ENCODE measurements at regions not wholly inside any gene's neighbourhood (a gene's known extent, or its start where the extent isn't known, plus 50 kb on each side); places are given as distances from the start of the nearest gene placed in this dataset.
A peak's percentile ranks its signal among the peaks of the same experiment; 100 is the strongest.

- peak in 2 of 56 donors; percentile 7 for DNase-seq
Measured at GRCh38 chr14:98137131-98138025, 1134.6 kb downstream of the BCL11B start.

GRCh38 chr14:98138666-98139065, 1133.3 kb downstream of the BCL11B start:
- DNase-seq = peak in 7 of 56 donors; percentile 3 to 24 (median 10)

- no peak for DNase-seq
Measured at GRCh38 chr14:98140862-98141530, 1131.0 kb downstream of the BCL11B start.

- no peak for DNase-seq
Measured at GRCh38 chr14:98143566-98143965, 1128.4 kb downstream of the BCL11B start.

- no peak for DNase-seq
Measured at GRCh38 chr14:98144964-98145363, 1127.0 kb downstream of the BCL11B start.

GRCh38 chr14:98146416-98146815, 1125.6 kb downstream of the BCL11B start:
- DNase-seq = no peak

GRCh38 chr14:98154254-98154653, 1117.7 kb downstream of the BCL11B start:
- DNase-seq = no peak

- DNase-seq = no peak
Measured at GRCh38 chr14:98156411-98156810, 1115.6 kb downstream of the BCL11B start.

- DNase-seq = no peak
Measured at GRCh38 chr14:98160901-98161300, 1111.1 kb downstream of the BCL11B start.

- no peak for DNase-seq
Measured at GRCh38 chr14:98161356-98161755, 1110.6 kb downstream of the BCL11B start.

GRCh38 chr14:98162856-98163805, 1108.9 kb downstream of the BCL11B start:
- DNase-seq = no peak

GRCh38 chr14:98163873-98164272, 1108.1 kb downstream of the BCL11B start:
- no peak for DNase-seq

GRCh38 chr14:98165976-98166375, 1106.0 kb downstream of the BCL11B start:
- no peak for DNase-seq

GRCh38 chr14:98167275-98167674, 1104.7 kb downstream of the BCL11B start:
- no peak for DNase-seq

- no peak for DNase-seq
Measured at GRCh38 chr14:98167705-98168104, 1104.3 kb downstream of the BCL11B start.

GRCh38 chr14:98168211-98168985, 1103.6 kb downstream of the BCL11B start:
- no peak for DNase-seq

GRCh38 chr14:98169170-98169587, 1102.8 kb downstream of the BCL11B start:
- DNase-seq = no peak

- no peak for DNase-seq
Measured at GRCh38 chr14:98170575-98170974, 1101.4 kb downstream of the BCL11B start.

GRCh38 chr14:98171654-98172053, 1100.3 kb downstream of the BCL11B start:
- DNase-seq = no peak

- DNase-seq = no peak
Measured at GRCh38 chr14:98172243-98172778, 1099.7 kb downstream of the BCL11B start.

Data from nucleus accumbens (tissue), 56 donors.